ENCODE measurements at regions not wholly inside any gene's neighbourhood (a gene's known extent, or its start where the extent isn't known, plus 50 kb on each side); places are given as distances from the start of the nearest gene placed in this dataset.

DNA sequence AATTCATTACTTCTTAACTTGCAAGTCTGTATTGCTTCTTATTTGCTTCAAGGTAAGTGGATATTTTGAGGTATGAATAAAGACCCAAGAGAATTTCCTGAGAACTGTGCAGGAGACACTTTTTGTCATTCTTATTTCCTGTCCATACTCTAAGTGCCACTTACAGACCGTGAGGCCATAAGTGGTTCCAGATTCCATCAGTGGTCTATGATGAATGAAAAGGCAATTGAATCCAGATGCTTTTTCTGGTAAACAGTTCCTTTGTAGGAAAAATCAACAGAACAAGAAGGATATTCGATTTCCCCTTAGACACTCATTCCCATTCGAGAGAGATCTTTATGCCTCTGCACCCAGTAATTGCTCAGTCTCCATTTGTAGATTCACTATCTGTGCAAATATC lies 58.3 kb upstream of the PDE10A start:
- no peak for DNase-seq (ENCODE audit: low read depth)
- H3K4me3 ChIP-seq (ENCODE audit: low read depth, low read length): no peak overlapping the region

DNA sequence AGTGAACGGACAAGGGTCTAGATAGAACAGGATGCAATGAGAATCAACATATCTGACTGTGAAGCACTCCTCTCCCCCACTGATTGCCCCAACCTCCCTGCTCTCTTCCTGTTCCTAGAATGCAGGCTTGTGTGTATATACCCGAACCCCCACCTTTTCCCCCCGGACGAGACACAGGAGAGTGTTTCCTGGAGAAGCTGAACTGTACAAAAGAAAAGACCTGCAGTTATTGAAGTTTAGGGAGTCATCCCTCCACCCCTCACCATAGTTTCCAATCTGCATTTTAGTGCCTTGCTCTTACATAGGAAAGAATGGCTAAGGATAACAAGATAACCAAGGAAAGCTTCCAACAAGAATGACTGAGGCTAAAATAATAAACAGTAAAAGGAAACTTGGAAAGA lies 55.5 kb upstream of the PDE10A start:
- H3K4me3 ChIP-seq (ENCODE audit: low read depth, low read length): no peak overlapping the region
- no peak for DNase-seq (ENCODE audit: low read depth)

DNA sequence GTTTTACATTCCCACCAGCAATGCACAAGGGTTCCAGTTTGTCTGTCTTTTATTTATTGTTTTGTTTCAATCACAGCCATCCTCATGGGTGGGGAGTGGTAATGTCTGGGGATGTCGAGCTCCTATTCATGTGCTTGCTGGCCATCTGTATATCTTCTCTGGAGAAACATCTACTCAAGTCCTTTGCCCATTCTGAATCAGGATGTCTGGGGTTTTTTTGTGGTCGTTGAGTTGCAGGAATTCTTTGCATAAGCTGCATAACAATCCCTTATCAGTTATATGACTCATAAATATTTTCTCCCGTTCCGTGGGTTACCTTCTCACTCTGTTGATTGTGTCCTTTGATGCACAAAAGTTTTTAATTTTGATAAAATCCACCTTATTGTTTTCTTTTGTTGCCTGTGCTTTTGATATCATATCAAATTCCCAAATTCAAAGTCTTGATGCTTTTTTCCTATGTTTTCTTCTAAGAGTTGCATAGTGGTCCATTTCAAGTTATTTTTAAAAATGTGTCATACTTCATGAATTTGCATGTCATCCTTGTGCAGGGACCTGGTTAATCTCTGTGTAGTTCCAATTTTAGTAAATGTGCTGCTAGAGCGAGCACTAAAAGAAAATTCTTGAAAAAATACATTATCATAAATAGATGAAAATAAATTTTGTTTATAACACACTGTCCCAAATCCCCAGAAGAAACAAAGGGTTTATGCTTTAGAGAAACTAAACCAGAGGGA lies 54.9 kb upstream of the PDE10A start:
- DNase-seq (ENCODE audit: low read depth): no peak
- no peak overlapping the region for H3K4me3 ChIP-seq (ENCODE audit: low read depth, low read length)

- no peak overlapping the region for H3K4me3 ChIP-seq (ENCODE audit: low read depth, low read length)
- no peak for DNase-seq (ENCODE audit: low read depth)
Measured at GRCh38 chr6:165716886-165717285, 53.8 kb upstream of the PDE10A start.

- H3K4me3 ChIP-seq (ENCODE audit: low read depth, low read length): no peak overlapping the region
- DNase-seq (ENCODE audit: low read depth): no peak
Measured at GRCh38 chr6:165715428-165715827, 52.4 kb upstream of the PDE10A start.

GRCh38 chr6:165714907-165715306 lies 51.9 kb upstream of the PDE10A start:
- no peak overlapping the region for H3K4me3 ChIP-seq (ENCODE audit: low read depth, low read length)
- no peak for DNase-seq (ENCODE audit: low read depth)

DNA sequence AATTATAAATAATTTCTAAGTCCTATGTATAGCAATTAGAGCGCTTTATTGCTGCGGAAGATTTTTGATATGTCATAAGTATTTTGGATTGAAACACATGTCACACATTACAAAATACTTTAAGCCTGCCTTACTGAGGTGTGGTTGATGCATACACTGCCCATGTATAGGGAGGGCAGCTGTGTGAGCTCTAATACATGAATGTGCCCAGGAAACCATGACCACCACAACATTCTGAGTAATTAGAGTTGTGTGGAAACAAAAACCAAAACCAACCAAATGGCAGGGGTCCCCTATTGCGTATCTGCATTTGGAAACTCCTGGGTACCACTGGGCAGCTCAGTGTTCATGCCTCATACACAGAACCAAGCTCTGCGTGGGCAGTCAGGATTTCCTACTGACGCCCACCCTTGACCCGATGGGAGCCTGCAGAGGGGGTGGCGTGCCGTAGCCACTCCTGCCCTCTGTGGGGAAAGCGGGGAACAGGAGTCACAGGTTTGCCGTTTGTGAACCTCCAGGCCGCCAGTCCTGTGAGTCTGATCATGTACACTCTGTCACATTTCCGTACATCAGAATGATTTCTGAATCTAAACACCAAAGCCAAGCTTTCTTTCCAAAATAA lies 50.9 kb upstream of the PDE10A start:
- DNase-seq (ENCODE audit: low read depth): no peak
- no peak overlapping the region for H3K4me3 ChIP-seq (ENCODE audit: low read depth, low read length)

Measured in skeletal muscle cell (primary cell).